Neural progenitor cell (in vitro differentiated cells): ENCODE measurements at regions not wholly inside any gene's neighbourhood (a gene's known extent, or its start where the extent isn't known, plus 50 kb on each side); places are given as distances from the start of the nearest gene placed in this dataset.

Experiments
- DNase-seq: peaks from one replicate; pipeline ENCODE4 v3.0.0-alpha.2; 2016; ENCODE audit warnings: low spot score
- H2AFZ ChIP-seq: fragments of 200-600 bp; sonication (generic); replicated peaks from 2 replicates; pipeline ENCODE4 v1.6.1; 2016; ENCODE audit warnings: antibody characterized with exemption
- H3F3A ChIP-seq: fragments of 200-600 bp; sonication (generic); 2 replicates; pipeline ENCODE4 v1.6.1; 2016; ENCODE audit warnings: antibody characterized with exemption, low read depth
- H3K27ac ChIP-seq: fragments of 200-600 bp; sonication (generic); 2 replicates; pipeline ENCODE4 v1.5.1; 2016; ENCODE audit warnings: mild to moderate bottlenecking
- H3K27me3 ChIP-seq: fragments of 200-600 bp; sonication (generic); 2 replicates; pipeline ENCODE4 v1.6.1; 2016; ENCODE audit warnings: mild to moderate bottlenecking, moderate library complexity
- H3K36me3 ChIP-seq: fragments of 200-600 bp; sonication (generic); 2 replicates; pipeline ENCODE4 v1.5.1; 2016
- H3K4me1 ChIP-seq: fragments of 200-600 bp; sonication (generic); 2 replicates; pipeline ENCODE4 v1.6.1; 2016; ENCODE audit warnings: mixed run types
- H3K4me2 ChIP-seq: fragments of 200-600 bp; sonication (generic); 2 replicates; pipeline ENCODE4 v1.6.1; 2016
- H3K4me3 ChIP-seq: fragments of 200-600 bp; sonication (generic); 2 replicates; pipeline ENCODE4 v1.5.1; 2016
- H3K79me2 ChIP-seq: fragments of 200-600 bp; sonication (generic); 2 replicates; pipeline ENCODE4 v1.6.1; 2016; ENCODE audit warnings: low read depth
- H3K9ac ChIP-seq: fragments of 200-600 bp; sonication (generic); 2 replicates; pipeline ENCODE4 v1.6.1; 2016
- H3K9me3 ChIP-seq: fragments of 200-600 bp; sonication (generic); 2 replicates; pipeline ENCODE4 v1.5.1; 2016; ENCODE audit warnings: low read depth
- H4K20me1 ChIP-seq: fragments of 200-600 bp; sonication (generic); 2 replicates; pipeline ENCODE4 v1.6.1; 2016; ENCODE audit warnings: low read depth
- H3K27ac Mint-ChIP-seq: 3 replicates; pipeline ENCODE4 v1.8.0; 2021; ENCODE audit warnings: mixed read lengths
- H3K27me3 Mint-ChIP-seq: 2 replicates; pipeline ENCODE4 v1.8.0; 2022; ENCODE audit warnings: low read depth, mild to moderate bottlenecking, inconsistent platforms, moderate library complexity, mixed read lengths; ENCODE audit not compliant: insufficient read depth
- H3K36me3 Mint-ChIP-seq: 3 replicates; pipeline ENCODE4 v1.8.0; 2021; ENCODE audit warnings: mixed read lengths
- H3K4me1 Mint-ChIP-seq: 3 replicates; pipeline ENCODE4 v1.8.0; 2021; ENCODE audit warnings: mixed read lengths
- H3K4me3 Mint-ChIP-seq: 3 replicates; pipeline ENCODE4 v1.8.0; 2021; ENCODE audit warnings: mild to moderate bottlenecking, moderate library complexity, mixed read lengths
- H3K9me3 Mint-ChIP-seq: 3 replicates; pipeline ENCODE4 v1.8.0; 2020; ENCODE audit warnings: mixed read lengths
- EZH2 ChIP-seq: fragments of 200-600 bp; sonication (generic); IDR thresholded peaks from 2 replicates; pipeline ENCODE4 v1.6.1; 2017; ENCODE audit warnings: antibody characterized with exemption, mild to moderate bottlenecking, moderate library complexity
- EZH2phosphoT487 ChIP-seq: fragments of 200-600 bp; sonication (generic); IDR thresholded peaks from 2 replicates; pipeline ENCODE4 v1.6.1; 2017; ENCODE audit warnings: antibody characterized with exemption
- TF ChIP-seq, protein P1 (sequence below): fragments of 200-600 bp; sonication (generic); IDR thresholded peaks from 2 replicates; pipeline ENCODE4 v1.5.1; 2017; ENCODE audit warnings: antibody characterized with exemption, mild to moderate bottlenecking

DNA sequence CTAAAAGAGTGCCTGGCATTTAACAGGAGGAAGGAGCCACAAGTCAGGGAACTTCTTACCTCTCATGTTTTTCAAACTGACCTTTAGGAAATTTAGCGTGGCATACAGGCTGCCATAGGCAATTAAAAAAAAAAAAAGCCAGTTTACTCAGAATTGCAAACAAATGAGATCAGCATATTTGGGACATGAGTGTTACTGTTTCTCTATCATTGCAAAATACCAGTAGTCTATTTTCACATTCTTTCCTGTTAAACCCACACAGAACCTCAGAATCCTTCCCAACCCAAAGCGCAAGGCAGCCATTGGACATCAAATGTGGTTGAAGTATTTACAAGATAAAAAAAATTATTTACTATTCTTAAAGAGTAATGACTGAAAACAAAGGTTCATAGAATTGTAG, 366.4 kb upstream of the DYNLRB2 start:
- H3K9me3 Mint-ChIP-seq = no peaks in the 10 kb centered on the region
- no peaks in the 10 kb centered on the region for H3K27me3 Mint-ChIP-seq
- no peak for TF ChIP-seq EZH2
- TF ChIP-seq EZH2phosphoT487 = no peak
- TF ChIP-seq, protein P1, sequence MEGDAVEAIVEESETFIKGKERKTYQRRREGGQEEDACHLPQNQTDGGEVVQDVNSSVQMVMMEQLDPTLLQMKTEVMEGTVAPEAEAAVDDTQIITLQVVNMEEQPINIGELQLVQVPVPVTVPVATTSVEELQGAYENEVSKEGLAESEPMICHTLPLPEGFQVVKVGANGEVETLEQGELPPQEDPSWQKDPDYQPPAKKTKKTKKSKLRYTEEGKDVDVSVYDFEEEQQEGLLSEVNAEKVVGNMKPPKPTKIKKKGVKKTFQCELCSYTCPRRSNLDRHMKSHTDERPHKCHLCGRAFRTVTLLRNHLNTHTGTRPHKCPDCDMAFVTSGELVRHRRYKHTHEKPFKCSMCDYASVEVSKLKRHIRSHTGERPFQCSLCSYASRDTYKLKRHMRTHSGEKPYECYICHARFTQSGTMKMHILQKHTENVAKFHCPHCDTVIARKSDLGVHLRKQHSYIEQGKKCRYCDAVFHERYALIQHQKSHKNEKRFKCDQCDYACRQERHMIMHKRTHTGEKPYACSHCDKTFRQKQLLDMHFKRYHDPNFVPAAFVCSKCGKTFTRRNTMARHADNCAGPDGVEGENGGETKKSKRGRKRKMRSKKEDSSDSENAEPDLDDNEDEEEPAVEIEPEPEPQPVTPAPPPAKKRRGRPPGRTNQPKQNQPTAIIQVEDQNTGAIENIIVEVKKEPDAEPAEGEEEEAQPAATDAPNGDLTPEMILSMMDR = no peak
- DNase-seq = no peak
- H3K4me3 ChIP-seq = no peak overlapping the region
- H2AFZ ChIP-seq = no peak overlapping the region
- H3K4me1 ChIP-seq = no peaks in the 10 kb centered on the region
- no peaks in the 10 kb centered on the region for H4K20me1 ChIP-seq
- no peaks in the 10 kb centered on the region for H3K9me3 ChIP-seq
- H3K27ac ChIP-seq = no peak overlapping the region
- no peaks in the 10 kb centered on the region for H3K36me3 ChIP-seq
- H3K9ac ChIP-seq = no peak overlapping the region
- H3K36me3 Mint-ChIP-seq = peaks cover 2% of the 10 kb centered on the region
- no peaks in the 10 kb centered on the region for H3K27me3 ChIP-seq
- no peak overlapping the region for H3K27ac Mint-ChIP-seq
- no peak overlapping the region for H3K4me2 ChIP-seq
- no peaks in the 10 kb centered on the region for H3F3A ChIP-seq
- no peak overlapping the region for H3K4me3 Mint-ChIP-seq
- H3K4me1 Mint-ChIP-seq = peaks cover 13% of the 10 kb centered on the region
- H3K79me2 ChIP-seq = no peaks in the 10 kb centered on the region

DNA sequence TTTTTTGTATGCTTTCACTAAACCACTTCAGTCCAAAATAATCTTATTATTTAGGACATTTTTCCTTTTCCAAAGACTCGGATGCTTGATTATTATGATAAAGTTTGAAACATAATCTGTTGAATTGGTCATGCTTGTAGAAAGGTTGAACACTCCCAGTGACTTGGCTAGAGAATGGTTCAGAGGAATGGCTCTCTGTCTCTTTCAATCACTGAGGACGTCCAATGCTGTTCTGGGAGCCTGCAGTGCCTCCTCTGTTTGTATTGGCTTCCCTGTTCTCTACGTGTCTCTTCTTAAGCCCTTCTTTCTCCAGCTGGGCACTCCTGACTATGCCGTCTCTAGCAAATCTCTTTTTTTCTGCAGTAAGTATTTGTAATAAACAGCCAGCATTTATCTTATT, 369.0 kb upstream of the DYNLRB2 start:
- Histone ChIP-seq H4K20me1 (no peaks in the 10 kb centered on the region), H3K9me3 (no peaks in the 10 kb centered on the region), H3K27me3 (no peaks in the 10 kb centered on the region), H3K79me2 (no peaks in the 10 kb centered on the region), H3K4me2 (no peak overlapping the region), H3K4me1 (no peaks in the 10 kb centered on the region), H3K4me3 (no peak overlapping the region), H2AFZ (no peak overlapping the region), H3K27ac (no peak overlapping the region), H3K9ac (no peak overlapping the region), H3K36me3 (no peaks in the 10 kb centered on the region), H3F3A (no peaks in the 10 kb centered on the region)
- Mint-ChIP-seq H3K4me3 (no peak overlapping the region), H3K36me3 (peaks cover 2% of the 10 kb centered on the region), H3K4me1 (peaks cover 10% of the 10 kb centered on the region), H3K27ac (no peak overlapping the region), H3K27me3 (no peaks in the 10 kb centered on the region), H3K9me3 (peaks cover 4% of the 10 kb centered on the region)
- TF ChIP-seq, protein P1 = no peak
- no peak for TF ChIP-seq EZH2
- TF ChIP-seq EZH2phosphoT487 = no peak
- no peak for DNase-seq

DNA sequence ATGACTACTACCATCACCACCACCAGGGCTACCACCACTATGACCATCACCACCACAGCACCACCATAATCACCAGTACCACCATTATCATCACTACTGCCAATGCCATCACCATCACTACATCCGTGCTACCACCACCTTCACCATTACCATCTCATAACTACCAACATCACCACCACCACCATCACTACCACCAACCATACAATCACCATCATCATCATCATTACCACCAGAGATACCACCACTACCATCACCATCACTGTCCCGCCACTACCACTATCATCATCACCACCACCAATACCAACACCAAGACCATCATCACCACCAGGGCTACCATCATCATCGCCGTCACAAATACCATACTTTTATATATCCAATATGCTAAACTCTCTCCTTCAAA, 369.6 kb upstream of the DYNLRB2 start:
- H3K27ac ChIP-seq = no peak overlapping the region
- H3K4me3 Mint-ChIP-seq = no peak overlapping the region
- peaks cover 5% of the 10 kb centered on the region for H3K4me1 Mint-ChIP-seq
- no peaks in the 10 kb centered on the region for H3K79me2 ChIP-seq
- no peaks in the 10 kb centered on the region for H3K9me3 ChIP-seq
- no peak overlapping the region for H3K4me3 ChIP-seq
- no peak overlapping the region for H3K4me2 ChIP-seq
- H4K20me1 ChIP-seq = no peaks in the 10 kb centered on the region
- no peaks in the 10 kb centered on the region for H3F3A ChIP-seq
- peaks cover 6% of the 10 kb centered on the region for H3K9me3 Mint-ChIP-seq
- H3K9ac ChIP-seq = no peak overlapping the region
- H3K27me3 ChIP-seq = no peaks in the 10 kb centered on the region
- H3K36me3 ChIP-seq = no peaks in the 10 kb centered on the region
- H3K27ac Mint-ChIP-seq = no peak overlapping the region
- no peaks in the 10 kb centered on the region for H3K4me1 ChIP-seq
- H3K27me3 Mint-ChIP-seq = no peaks in the 10 kb centered on the region
- H2AFZ ChIP-seq = no peak overlapping the region
- H3K36me3 Mint-ChIP-seq = no peaks in the 10 kb centered on the region
- no peak for DNase-seq
- TF ChIP-seq EZH2phosphoT487 (no peak), EZH2 (no peak)
- TF ChIP-seq, protein P1 = no peak
